ENCODE measurements at regions not wholly inside any gene's neighbourhood (a gene's known extent, or its start where the extent isn't known, plus 50 kb on each side); places are given as distances from the start of the nearest gene placed in this dataset.
A peak's percentile ranks its signal among the peaks of the same experiment; 100 is the strongest.

GRCh38 chr1:222454782-222455181 lies 93.1 kb downstream of the HHIPL2 start:
- H3K27ac ChIP-seq (ENCODE audit: low read depth, low read length) = no peak overlapping the region
- H3K27me3 ChIP-seq (ENCODE audit: control insufficient read depth in 1 of 2, insufficient read depth in 2 of 2, low read length in 2 of 2) = no peaks in the 10 kb centered on the region
- H3K4me1 ChIP-seq (ENCODE audit: insufficient read depth, low read length) = peaks cover 10% of the 10 kb centered on the region
- H3K9ac ChIP-seq (ENCODE audit: low read length) = no peak overlapping the region
- no peaks in the 10 kb centered on the region for H3K36me3 ChIP-seq (ENCODE audit: insufficient read depth, low read length)
- H3K4me3 ChIP-seq (ENCODE audit: low read depth in 1 of 2, low read length in 2 of 2) = peak overlapping the region in 1 of 2 donors; percentile 13
- H3K9me3 ChIP-seq (ENCODE audit: low read length) = no peaks in the 10 kb centered on the region

DNA sequence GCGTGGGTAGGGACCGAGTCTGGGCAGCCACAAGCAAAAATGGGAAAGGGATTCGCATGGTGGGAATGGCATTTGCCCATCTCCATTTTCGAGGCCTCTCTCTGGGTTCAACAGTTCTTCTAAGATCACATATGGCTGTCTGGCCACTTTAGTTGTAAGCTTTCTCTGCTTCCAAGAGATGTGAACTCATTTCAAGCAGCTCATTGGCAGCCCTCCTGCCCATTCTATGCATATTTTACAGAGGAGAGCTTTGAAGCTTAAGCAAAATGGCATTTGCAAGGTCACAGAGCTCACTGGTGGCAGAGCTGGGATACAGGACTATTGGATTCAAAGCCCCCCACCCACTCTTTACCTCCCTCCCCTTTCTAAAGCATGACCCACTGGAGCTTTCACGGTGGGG lies 93.7 kb downstream of the HHIPL2 start:
- no peak overlapping the region for H3K4me3 ChIP-seq (ENCODE audit: low read depth in 1 of 2, low read length in 2 of 2)
- H3K36me3 ChIP-seq (ENCODE audit: insufficient read depth, low read length) = no peaks in the 10 kb centered on the region
- no peak overlapping the region for H3K9ac ChIP-seq (ENCODE audit: low read length)
- H3K27me3 ChIP-seq (ENCODE audit: control insufficient read depth in 1 of 2, insufficient read depth in 2 of 2, low read length in 2 of 2) = no peaks in the 10 kb centered on the region
- peaks cover 10% of the 10 kb centered on the region for H3K4me1 ChIP-seq (ENCODE audit: insufficient read depth, low read length)
- H3K27ac ChIP-seq (ENCODE audit: low read depth, low read length) = no peak overlapping the region
- H3K9me3 ChIP-seq (ENCODE audit: low read length) = no peaks in the 10 kb centered on the region

DNA sequence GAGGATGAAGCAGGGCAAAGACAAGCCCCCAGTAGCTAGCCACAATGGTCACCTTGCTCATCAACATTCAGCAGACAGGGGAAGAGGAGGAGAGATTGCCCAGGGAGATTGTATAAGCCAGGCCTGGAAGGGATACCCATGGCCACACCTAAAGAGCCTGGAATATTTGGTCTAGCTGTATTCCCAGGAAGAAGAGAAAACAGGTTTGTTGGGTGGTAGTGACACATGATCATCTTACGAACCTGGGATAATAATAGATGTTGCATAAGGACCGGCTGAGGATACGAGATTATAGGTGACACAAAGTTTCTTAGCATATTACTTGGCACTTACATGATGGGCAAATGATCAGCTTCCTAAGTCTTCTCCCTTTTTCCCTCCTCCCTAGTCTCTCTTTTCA lies 95.9 kb downstream of the HHIPL2 start:
- no peaks in the 10 kb centered on the region for H3K9me3 ChIP-seq (ENCODE audit: low read length)
- no peak overlapping the region for H3K27ac ChIP-seq (ENCODE audit: low read depth, low read length)
- H3K4me3 ChIP-seq (ENCODE audit: low read depth in 1 of 2, low read length in 2 of 2) = no peak overlapping the region
- H3K27me3 ChIP-seq (ENCODE audit: control insufficient read depth in 1 of 2, insufficient read depth in 2 of 2, low read length in 2 of 2) = no peaks in the 10 kb centered on the region
- peaks cover 10% of the 10 kb centered on the region for H3K4me1 ChIP-seq (ENCODE audit: insufficient read depth, low read length)
- H3K9ac ChIP-seq (ENCODE audit: low read length) = no peak overlapping the region
- no peaks in the 10 kb centered on the region for H3K36me3 ChIP-seq (ENCODE audit: insufficient read depth, low read length)

GRCh38 chr1:222443566-222443965 lies 104.3 kb downstream of the HHIPL2 start:
- no peaks in the 10 kb centered on the region for H3K4me1 ChIP-seq (ENCODE audit: insufficient read depth, low read length)
- H3K27me3 ChIP-seq (ENCODE audit: control insufficient read depth in 1 of 2, insufficient read depth in 2 of 2, low read length in 2 of 2) = no peaks in the 10 kb centered on the region
- H3K4me3 ChIP-seq (ENCODE audit: low read depth in 1 of 2, low read length in 2 of 2) = no peak overlapping the region
- H3K9me3 ChIP-seq (ENCODE audit: low read length) = no peaks in the 10 kb centered on the region
- H3K27ac ChIP-seq (ENCODE audit: low read depth, low read length) = no peak overlapping the region
- no peaks in the 10 kb centered on the region for H3K36me3 ChIP-seq (ENCODE audit: insufficient read depth, low read length)
- no peak overlapping the region for H3K9ac ChIP-seq (ENCODE audit: low read length)

DNA sequence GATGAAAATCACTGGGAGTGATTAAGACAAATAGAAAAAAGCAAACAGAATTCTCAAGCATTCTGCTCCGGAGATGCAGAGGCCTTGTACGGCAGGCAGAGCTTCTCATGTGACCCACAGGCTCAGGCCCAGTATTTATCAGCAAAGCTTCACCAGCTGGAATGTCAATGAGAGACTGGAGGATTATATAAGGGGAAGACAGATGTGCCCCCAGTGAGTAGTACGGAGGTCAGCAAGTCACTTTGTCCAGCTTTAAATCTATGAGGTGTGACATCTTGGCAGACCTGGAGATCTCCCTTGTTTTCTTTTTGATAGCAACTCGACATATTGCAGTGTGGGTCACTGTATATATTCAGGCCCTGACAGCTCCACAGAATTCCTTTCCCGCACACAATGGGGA lies 106.8 kb downstream of the HHIPL2 start:
- Histone ChIP-seq H3K4me1 (ENCODE audit: insufficient read depth, low read length) (no peaks in the 10 kb centered on the region), H3K9ac (ENCODE audit: low read length) (no peak overlapping the region), H3K27ac (ENCODE audit: low read depth, low read length) (no peak overlapping the region), H3K27me3 (ENCODE audit: control insufficient read depth in 1 of 2, insufficient read depth in 2 of 2, low read length in 2 of 2) (no peaks in the 10 kb centered on the region), H3K9me3 (ENCODE audit: low read length) (no peaks in the 10 kb centered on the region), H3K4me3 (ENCODE audit: low read depth in 1 of 2, low read length in 2 of 2) (no peak overlapping the region), H3K36me3 (ENCODE audit: insufficient read depth, low read length) (no peaks in the 10 kb centered on the region)

GRCh38 chr1:222424826-222425225 lies 123.1 kb downstream of the HHIPL2 start:
- Histone ChIP-seq H3K36me3 (ENCODE audit: insufficient read depth, low read length) (no peaks in the 10 kb centered on the region), H3K27me3 (ENCODE audit: control insufficient read depth in 1 of 2, insufficient read depth in 2 of 2, low read length in 2 of 2) (no peaks in the 10 kb centered on the region), H3K9me3 (ENCODE audit: low read length) (no peaks in the 10 kb centered on the region), H3K9ac (ENCODE audit: low read length) (no peak overlapping the region), H3K4me1 (ENCODE audit: insufficient read depth, low read length) (no peaks in the 10 kb centered on the region), H3K27ac (ENCODE audit: low read depth, low read length) (no peak overlapping the region), H3K4me3 (ENCODE audit: low read depth in 1 of 2, low read length in 2 of 2) (no peak overlapping the region)

GRCh38 chr1:222421380-222421779 lies 126.5 kb downstream of the HHIPL2 start:
- no peaks in the 10 kb centered on the region for H3K36me3 ChIP-seq (ENCODE audit: insufficient read depth, low read length)
- no peak overlapping the region for H3K9ac ChIP-seq (ENCODE audit: low read length)
- no peaks in the 10 kb centered on the region for H3K4me1 ChIP-seq (ENCODE audit: insufficient read depth, low read length)
- no peak overlapping the region for H3K27ac ChIP-seq (ENCODE audit: low read depth, low read length)
- no peaks in the 10 kb centered on the region for H3K9me3 ChIP-seq (ENCODE audit: low read length)
- no peaks in the 10 kb centered on the region for H3K27me3 ChIP-seq (ENCODE audit: control insufficient read depth in 1 of 2, insufficient read depth in 2 of 2, low read length in 2 of 2)
- H3K4me3 ChIP-seq (ENCODE audit: low read depth in 1 of 2, low read length in 2 of 2) = no peak overlapping the region

DNA sequence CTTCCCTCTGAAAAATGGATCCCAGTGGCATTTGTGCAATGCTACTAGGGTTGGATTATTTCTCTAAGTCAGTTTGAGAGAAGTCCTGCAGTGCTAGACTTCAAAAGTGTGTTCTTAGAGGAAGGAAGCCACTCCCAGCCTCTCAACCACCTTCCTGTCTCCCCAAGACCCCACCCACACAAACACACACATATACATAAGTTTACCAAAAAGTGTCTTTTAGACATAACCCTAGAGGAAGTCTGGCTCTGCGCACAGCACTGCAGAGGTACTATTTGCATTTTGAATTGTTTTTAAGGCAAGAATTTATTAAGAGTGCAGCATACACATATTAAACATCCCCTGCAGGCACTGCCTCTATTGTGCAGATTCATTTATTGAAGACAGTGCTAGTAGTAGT lies 127.3 kb downstream of the HHIPL2 start:
- Histone ChIP-seq H3K4me3 (ENCODE audit: low read depth in 1 of 2, low read length in 2 of 2) (no peak overlapping the region), H3K9me3 (ENCODE audit: low read length) (no peaks in the 10 kb centered on the region), H3K36me3 (ENCODE audit: insufficient read depth, low read length) (no peaks in the 10 kb centered on the region), H3K27ac (ENCODE audit: low read depth, low read length) (no peak overlapping the region), H3K27me3 (ENCODE audit: control insufficient read depth in 1 of 2, insufficient read depth in 2 of 2, low read length in 2 of 2) (no peaks in the 10 kb centered on the region), H3K4me1 (ENCODE audit: insufficient read depth, low read length) (no peaks in the 10 kb centered on the region), H3K9ac (ENCODE audit: low read length) (no peak overlapping the region)

DNA sequence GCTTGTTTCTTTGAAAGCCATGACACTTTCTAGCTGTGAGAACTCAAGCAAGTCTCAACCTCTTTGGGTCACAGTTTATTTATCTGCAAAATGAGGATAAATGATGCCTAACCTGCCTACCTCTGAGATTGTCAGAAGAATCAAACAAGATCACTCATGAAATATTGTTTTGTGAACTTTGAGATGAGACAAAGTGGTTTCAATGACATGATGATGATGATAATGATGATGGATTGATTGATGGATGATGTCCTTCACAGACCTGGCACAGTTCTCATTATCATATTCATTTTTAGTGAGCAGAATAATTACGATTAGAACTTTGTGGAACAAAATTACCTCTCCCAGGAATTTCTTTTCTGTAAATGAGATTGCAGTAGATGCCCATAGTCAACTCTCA lies 129.2 kb downstream of the HHIPL2 start:
- Histone ChIP-seq H3K27ac (ENCODE audit: low read depth, low read length) (no peak overlapping the region), H3K9me3 (ENCODE audit: low read length) (no peaks in the 10 kb centered on the region), H3K4me3 (ENCODE audit: low read depth in 1 of 2, low read length in 2 of 2) (no peak overlapping the region), H3K4me1 (ENCODE audit: insufficient read depth, low read length) (no peaks in the 10 kb centered on the region), H3K36me3 (ENCODE audit: insufficient read depth, low read length) (no peaks in the 10 kb centered on the region), H3K27me3 (ENCODE audit: control insufficient read depth in 1 of 2, insufficient read depth in 2 of 2, low read length in 2 of 2) (no peaks in the 10 kb centered on the region), H3K9ac (ENCODE audit: low read length) (no peak overlapping the region)

DNA sequence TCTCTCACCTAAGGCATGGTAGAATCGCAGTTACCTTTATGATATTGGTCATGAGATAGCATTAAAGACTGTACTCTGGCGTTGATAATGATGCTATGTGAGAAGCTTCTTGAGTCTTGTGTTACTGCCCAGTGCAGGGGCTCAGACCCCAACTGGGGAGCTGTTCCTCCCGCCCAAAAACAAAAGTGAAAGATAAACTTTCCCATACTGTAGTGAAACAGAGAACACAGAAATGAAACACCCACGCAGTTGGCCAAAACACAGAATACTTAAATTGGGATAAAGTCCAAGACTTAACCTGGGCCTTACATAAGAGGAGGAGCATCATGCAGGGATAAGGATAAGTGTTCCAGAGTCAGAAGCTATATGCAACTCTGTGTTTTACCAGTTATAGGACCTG lies 130.6 kb downstream of the HHIPL2 start:
- H3K27ac ChIP-seq (ENCODE audit: low read depth, low read length) = no peak overlapping the region
- no peaks in the 10 kb centered on the region for H3K36me3 ChIP-seq (ENCODE audit: insufficient read depth, low read length)
- no peaks in the 10 kb centered on the region for H3K4me1 ChIP-seq (ENCODE audit: insufficient read depth, low read length)

DNA sequence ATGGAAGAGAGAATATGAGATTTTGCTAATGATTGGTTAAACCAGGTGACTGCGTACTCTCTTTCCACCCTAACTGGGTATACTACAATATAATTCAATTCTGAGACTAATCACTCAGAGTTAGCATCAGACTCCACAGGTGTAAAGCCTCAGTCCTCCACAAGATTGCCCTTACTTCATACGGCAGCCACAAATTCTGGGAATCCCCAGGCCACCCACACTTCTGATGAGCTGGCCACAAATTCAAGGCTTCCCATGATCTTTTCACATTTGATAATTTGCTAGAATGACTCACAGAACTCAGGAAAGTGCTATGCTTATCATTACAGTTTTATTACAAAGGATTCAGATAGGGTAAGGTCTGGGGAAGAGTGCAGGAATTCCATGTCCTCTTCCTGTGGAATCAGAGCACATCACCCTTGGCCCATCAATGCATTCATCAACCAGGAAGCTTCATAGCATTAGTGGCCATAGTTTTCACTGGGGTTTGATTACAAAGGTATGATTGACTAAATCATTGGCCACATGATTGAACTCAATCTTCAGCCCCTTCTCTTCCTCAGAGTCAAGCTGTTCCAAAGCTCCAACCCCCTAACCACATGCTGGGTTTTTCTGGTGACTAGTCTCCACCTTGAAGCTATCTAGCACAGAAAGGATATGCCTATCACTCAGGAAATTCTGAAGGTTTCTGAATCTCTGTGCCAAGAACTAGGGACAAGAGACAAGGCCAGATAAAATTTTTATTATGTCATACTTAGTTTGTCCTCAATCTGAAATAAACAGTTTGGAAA lies 131.7 kb downstream of the HHIPL2 start:
- Histone ChIP-seq H3K27ac (ENCODE audit: low read depth, low read length) (no peak overlapping the region), H3K4me3 (ENCODE audit: low read depth in 1 of 2, low read length in 2 of 2) (no peak overlapping the region), H3K27me3 (ENCODE audit: control insufficient read depth in 1 of 2, insufficient read depth in 2 of 2, low read length in 2 of 2) (no peaks in the 10 kb centered on the region), H3K36me3 (ENCODE audit: insufficient read depth, low read length) (no peaks in the 10 kb centered on the region), H3K9me3 (ENCODE audit: low read length) (no peaks in the 10 kb centered on the region), H3K9ac (ENCODE audit: low read length) (no peak overlapping the region), H3K4me1 (ENCODE audit: insufficient read depth, low read length) (no peaks in the 10 kb centered on the region)

More for the DNA sequence above, 130.6 kb downstream of the HHIPL2 start:
- Histone ChIP-seq H3K9ac (ENCODE audit: low read length) (no peak overlapping the region), H3K27me3 (ENCODE audit: control insufficient read depth in 1 of 2, insufficient read depth in 2 of 2, low read length in 2 of 2) (no peaks in the 10 kb centered on the region), H3K9me3 (ENCODE audit: low read length) (no peaks in the 10 kb centered on the region), H3K4me3 (ENCODE audit: low read depth in 1 of 2, low read length in 2 of 2) (no peak overlapping the region)

- no peaks in the 10 kb centered on the region for H3K4me1 ChIP-seq (ENCODE audit: insufficient read depth, low read length)
- no peaks in the 10 kb centered on the region for H3K36me3 ChIP-seq (ENCODE audit: insufficient read depth, low read length)
- no peak overlapping the region for H3K4me3 ChIP-seq (ENCODE audit: low read depth in 1 of 2, low read length in 2 of 2)
- no peak overlapping the region for H3K27ac ChIP-seq (ENCODE audit: low read depth, low read length)
- no peaks in the 10 kb centered on the region for H3K27me3 ChIP-seq (ENCODE audit: control insufficient read depth in 1 of 2, insufficient read depth in 2 of 2, low read length in 2 of 2)
- no peak overlapping the region for H3K9ac ChIP-seq (ENCODE audit: low read length)
- H3K9me3 ChIP-seq (ENCODE audit: low read length) = no peaks in the 10 kb centered on the region
Observed at GRCh38 chr1:222415441-222415840, 132.5 kb downstream of the HHIPL2 start.

All from muscle layer of colon (tissue), 2 donors.